ENCODE measurements at regions not wholly inside any gene's neighbourhood (a gene's known extent, or its start where the extent isn't known, plus 50 kb on each side); places are given as distances from the start of the nearest gene placed in this dataset.

DNA sequence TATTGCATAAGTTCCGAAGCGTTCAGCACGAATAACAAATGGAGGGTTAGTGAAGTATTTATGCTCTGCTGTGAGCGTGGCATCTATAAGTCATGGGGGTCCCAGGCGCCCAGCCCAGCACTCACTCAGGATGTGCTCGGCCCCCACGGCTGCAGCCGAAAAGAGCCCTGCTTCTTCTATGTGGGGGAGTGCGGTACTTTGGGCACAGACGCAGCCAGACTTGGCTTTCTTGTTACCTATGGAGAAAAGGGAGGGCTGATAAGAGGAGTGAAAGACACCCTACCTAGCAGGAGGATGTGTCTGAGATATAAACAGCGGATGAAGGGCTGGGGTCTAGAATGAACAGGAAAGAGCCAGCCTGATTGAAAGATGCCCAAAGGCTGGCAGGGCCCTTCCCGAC, 51.4 kb downstream of the MRPL36 start:
- no peak for TF ChIP-seq CTCF (IDR thresholded peaks at IDR 0.05; ENCODE audit: low read length)
- TF ChIP-seq EZH2phosphoT487 (IDR thresholded peaks at IDR 0.05; ENCODE audit: low read length), result no peak
